CD4-positive, alpha-beta T cell (primary cell): ENCODE measurements at regions not wholly inside any gene's neighbourhood (a gene's known extent, or its start where the extent isn't known, plus 50 kb on each side); places are given as distances from the start of the nearest gene placed in this dataset.

ENCODE experiments used
- ATAC-seq: fragments of 200-7000 bp; cut with Tn5 transposase; one replicate; pipeline ENCODE4 v1.10.0; 2022; ENCODE audit warnings: mild to moderate bottlenecking; ENCODE audit not compliant: poor library complexity
- CTCF ChIA-PET: fragments of 350-600 bp; sonication (Branson Sonifier 250); formaldehyde crosslinking; loops from one replicate; lab custom pipeline; 2021; ENCODE audit warnings: antibody characterized with exemption, inconsistent platforms; lab: Charles Lee
- POLR2A ChIA-PET: fragments of 350-600 bp; sonication (Branson Sonifier 250); formaldehyde crosslinking; loops from one replicate; lab custom pipeline; 2021; ENCODE audit warnings: antibody characterized with exemption, inconsistent platforms; lab: Charles Lee
- DNase-seq, 14 experiments: peaks; one replicate each; pipeline ENCODE4 v3.0.0-alpha.2; 2013 to 2020; ENCODE audit warnings: mixed read lengths in 2 of 14
- H3K27ac ChIP-seq, 2 donors: one replicate each; pipeline versions ENCODE4 v1.5.1 to v1.7.0; 2013; ENCODE audit warnings: low read length in 2 of 2, low read depth in 1 of 2, mild to moderate bottlenecking in 1 of 2
- H3K27me3 ChIP-seq, 2 experiments: 1 replicate in 1 of 2; 2 replicates in 1 of 2; pipeline versions ENCODE4 v1.6.1 to v1.7.0; 2013; ENCODE audit warnings: low read length in 2 of 2, control low read depth in 1 of 2, mild to moderate bottlenecking in 1 of 2, moderate library complexity in 1 of 2; ENCODE audit not compliant: insufficient read depth in 2 of 2, control insufficient read depth in 1 of 2
- H3K36me3 ChIP-seq: one replicate; pipeline ENCODE4 v1.6.1; 2013; ENCODE audit warnings: low read length, control low read depth; ENCODE audit not compliant: insufficient read depth
- H3K4me1 ChIP-seq: one replicate; pipeline ENCODE4 v1.6.1; 2013; ENCODE audit warnings: low read length, control low read depth; ENCODE audit not compliant: insufficient read depth
- H3K4me3 ChIP-seq: one replicate; pipeline ENCODE4 v1.5.1; 2013; ENCODE audit warnings: mild to moderate bottlenecking, low read length, moderate library complexity
- H3K9me3 ChIP-seq, 2 experiments: 1 replicate in 1 of 2; 2 replicates in 1 of 2; pipeline versions ENCODE4 v1.6.1 to v1.7.0; 2013; ENCODE audit warnings: low read length in 2 of 2, mild to moderate bottlenecking in 2 of 2, control low read depth in 1 of 2, moderate library complexity in 1 of 2; ENCODE audit not compliant: control insufficient read depth in 1 of 2, insufficient read depth in 1 of 2
- H3K27ac Mint-ChIP-seq: one replicate; pipeline ENCODE4 v1.8.0; 2020; ENCODE audit warnings: mixed read lengths
- H3K27me3 Mint-ChIP-seq: one replicate; pipeline ENCODE4 v1.8.0; 2021; ENCODE audit warnings: mixed read lengths
- H3K36me3 Mint-ChIP-seq: one replicate; pipeline ENCODE4 v1.8.0; 2021; ENCODE audit warnings: low read depth, mixed read lengths
- H3K4me1 Mint-ChIP-seq: one replicate; pipeline ENCODE4 v1.8.0; 2021; ENCODE audit warnings: low read depth, mixed read lengths
- H3K4me3 Mint-ChIP-seq: one replicate; pipeline ENCODE4 v1.8.0; 2020; ENCODE audit warnings: mild to moderate bottlenecking, mixed read lengths
- H3K9me3 Mint-ChIP-seq: one replicate; pipeline ENCODE4 v1.8.0; 2020; ENCODE audit warnings: mixed read lengths
- CTCF ChIP-seq: fragments of 200-600 bp; IDR thresholded peaks from one replicate; pipeline ENCODE4 v1.8.0; 2022; ENCODE audit warnings: antibody characterized with exemption, mild to moderate bottlenecking
- intact Hi-C, 2 experiments: fragments of 100-400 bp; cut with DNase I in 1 of 2; cut with micrococcal nuclease in 1 of 2; formaldehyde crosslinking; loops; one replicate each; pipeline versions ENCODE4 v1.15.1 to v1.9.0; 2023 to 2025; cut with DNase I, micrococcal nuclease

DNA sequence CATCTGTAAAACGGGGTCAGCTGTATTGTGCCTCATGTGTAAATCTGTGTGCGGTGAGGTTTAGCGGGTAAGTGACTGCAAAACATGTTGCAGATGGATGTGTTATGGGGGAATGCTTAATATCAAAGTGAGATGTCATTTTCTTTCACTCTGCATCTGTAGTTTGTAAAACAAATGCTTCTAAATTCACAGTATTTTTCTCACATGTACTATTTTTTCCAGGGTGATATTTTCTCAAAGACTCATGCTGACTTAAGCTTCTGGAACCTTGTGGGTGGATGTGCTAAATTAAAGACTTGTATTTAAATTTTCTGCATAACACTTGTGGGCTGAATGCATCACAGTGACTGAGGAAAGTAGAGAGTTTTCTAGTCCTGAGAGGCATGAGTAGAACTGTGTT, 115.2 kb upstream of the TP63 start:
- H3K27ac ChIP-seq: no peak overlapping the region
- H3K36me3 Mint-ChIP-seq: peaks cover 17% of the 10 kb centered on the region
- H3K4me3 Mint-ChIP-seq: no peak overlapping the region
- no peaks in the 10 kb centered on the region for H3K27me3 ChIP-seq
- H3K36me3 ChIP-seq: no peaks in the 10 kb centered on the region
- ChIA-PET POLR2A (interaction anchor here (0.7 kb wide), 1 partner anchor 8 kb away, joined by 3 read pairs; no protein-coding TSS in a partner anchor), CTCF (no interaction called here)
- H3K9me3 ChIP-seq: peaks cover 8 to 9% of the 10 kb centered on the region in 2 experiments
- H3K4me3 ChIP-seq: no peak overlapping the region
- no peak for DNase-seq
- no peaks in the 10 kb centered on the region for H3K27me3 Mint-ChIP-seq
- no peak for ATAC-seq
- H3K4me1 ChIP-seq: no peaks in the 10 kb centered on the region
- no peak for TF ChIP-seq CTCF
- peaks cover 9% of the 10 kb centered on the region for H3K9me3 Mint-ChIP-seq
- intact Hi-C loops: no loop called here
- H3K27ac Mint-ChIP-seq: no peak overlapping the region
- no peaks in the 10 kb centered on the region for H3K4me1 Mint-ChIP-seq

GRCh38 chr3:189517981-189518380, 113.2 kb upstream of the TP63 start:
- H3K27me3 Mint-ChIP-seq: no peaks in the 10 kb centered on the region
- no peak for TF ChIP-seq CTCF
- Histone ChIP-seq H3K4me1 (no peaks in the 10 kb centered on the region), H3K9me3 (peaks cover 8 to 9% of the 10 kb centered on the region in 2 experiments), H3K4me3 (no peak overlapping the region), H3K36me3 (no peaks in the 10 kb centered on the region), H3K27me3 (no peaks in the 10 kb centered on the region), H3K27ac (no peak overlapping the region)
- H3K9me3 Mint-ChIP-seq: peaks cover 9% of the 10 kb centered on the region
- CTCF ChIA-PET: no interaction called here
- DNase-seq: no peak
- no peak overlapping the region for H3K27ac Mint-ChIP-seq
- H3K4me3 Mint-ChIP-seq: no peak overlapping the region
- no peak for ATAC-seq
- peaks cover 17% of the 10 kb centered on the region for H3K36me3 Mint-ChIP-seq
- intact Hi-C loops: no loop called here
- H3K4me1 Mint-ChIP-seq: no peaks in the 10 kb centered on the region
- POLR2A ChIA-PET: no interaction called here

GRCh38 chr3:189519458-189519857, 111.7 kb upstream of the TP63 start:
- no peaks in the 10 kb centered on the region for H3K36me3 ChIP-seq
- CTCF ChIA-PET: no interaction called here

More at GRCh38 chr3:189519458-189519857, 111.7 kb upstream of the TP63 start:
- POLR2A ChIA-PET: no interaction called here
- no peaks in the 10 kb centered on the region for H3K4me1 Mint-ChIP-seq
- peaks cover 10% of the 10 kb centered on the region for H3K9me3 Mint-ChIP-seq
- Histone ChIP-seq H3K4me1 (no peaks in the 10 kb centered on the region), H3K27me3 (no peaks in the 10 kb centered on the region), H3K9me3 (peaks cover 8 to 9% of the 10 kb centered on the region in 2 experiments), H3K27ac (no peak overlapping the region), H3K4me3 (no peak overlapping the region)
- no peak for TF ChIP-seq CTCF
- H3K4me3 Mint-ChIP-seq: no peak overlapping the region
- no peaks in the 10 kb centered on the region for H3K27me3 Mint-ChIP-seq
- peaks cover 17% of the 10 kb centered on the region for H3K36me3 Mint-ChIP-seq
- no peak for DNase-seq
- no peak overlapping the region for H3K27ac Mint-ChIP-seq
- intact Hi-C loops: no loop called here
- no peak for ATAC-seq
